ENCODE measurements at regions not wholly inside any gene's neighbourhood (a gene's known extent, or its start where the extent isn't known, plus 50 kb on each side); places are given as distances from the start of the nearest gene placed in this dataset.

DNA sequence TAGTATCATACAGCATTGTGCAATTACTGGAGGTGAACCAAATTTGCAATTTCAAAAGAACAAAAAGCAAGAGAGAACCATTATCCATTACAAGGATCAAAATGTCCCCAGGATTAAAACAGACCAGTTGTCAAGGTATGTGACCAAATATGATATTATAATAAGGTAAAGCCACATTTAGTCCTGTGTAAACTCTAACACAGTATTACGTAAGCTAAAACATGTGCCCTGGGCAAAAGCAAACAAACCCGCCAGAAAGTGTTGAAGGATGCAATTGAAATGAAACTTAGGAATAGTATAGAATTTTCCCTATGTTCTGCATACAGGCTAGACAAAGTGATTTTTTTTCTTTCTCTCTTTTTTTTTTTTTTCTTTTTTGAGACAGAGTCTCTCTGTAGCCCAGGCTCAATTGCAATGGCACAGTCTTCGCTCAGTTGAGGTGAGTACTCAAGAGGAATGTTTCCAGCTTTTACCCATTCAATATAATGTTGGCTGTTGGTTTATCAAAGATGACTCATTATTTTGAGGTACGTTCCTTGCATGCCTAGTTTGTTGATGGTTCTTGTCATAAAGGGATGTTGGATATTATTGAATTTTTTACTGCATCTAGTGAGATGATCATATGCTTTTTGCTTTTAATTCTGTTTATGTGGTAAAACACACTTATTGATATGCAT is 137.1 kb upstream of the FOXG1 start:
- no peak for FAIRE-seq
- no peak overlapping the region for H3K9ac ChIP-seq (ENCODE audit: control insufficient read depth, extremely low read depth, insufficient read depth, low read length)
- dilution Hi-C loops (cut with MboI; ENCODE audit: extremely low pct_ligation_motif_present, low sequenced_read_pairs): no loop called here

DNA sequence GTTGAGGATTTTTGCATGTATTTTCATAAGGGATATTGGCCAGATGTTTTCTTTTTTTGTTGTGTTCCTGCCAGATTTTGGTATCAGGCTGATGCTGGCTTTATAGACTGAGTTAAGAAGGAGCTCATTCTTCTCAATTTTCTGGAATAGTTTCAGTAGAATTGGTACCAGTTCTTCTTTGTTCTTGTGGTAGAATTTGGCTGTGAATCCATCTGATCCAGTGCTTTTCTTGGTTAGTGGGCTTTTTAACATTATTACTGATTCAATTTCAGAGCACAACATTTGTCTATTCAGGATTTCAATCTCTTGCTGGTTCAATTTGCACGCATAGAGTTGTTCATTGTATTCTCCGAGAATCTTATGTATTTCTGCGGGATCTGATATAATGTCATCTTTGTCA is 136.5 kb upstream of the FOXG1 start:
- Histone ChIP-seq H3K4me2 (ENCODE audit: control insufficient read depth, extremely low read depth, insufficient read depth, low read depth, low read length) (no peak overlapping the region), H2AFZ (ENCODE audit: control insufficient read depth, low read length) (no peak overlapping the region), H3K9ac (ENCODE audit: control insufficient read depth, extremely low read depth, insufficient read depth, low read length) (no peak overlapping the region), H4K20me1 (ENCODE audit: control insufficient read depth, extremely low read depth, insufficient read depth, low read length) (no peaks in the 10 kb centered on the region), H3K79me2 (ENCODE audit: control insufficient read depth, insufficient read depth, low read length) (no peaks in the 10 kb centered on the region), H3K9me3 (ENCODE audit: control insufficient read depth, low read depth, low read length) (no peaks in the 10 kb centered on the region), H3K27me3 (ENCODE audit: control insufficient read depth, extremely low read depth, insufficient read depth, low read length) (no peaks in the 10 kb centered on the region), H3K9me1 (ENCODE audit: control insufficient read depth, extremely low read depth, insufficient read depth, low read length) (no peaks in the 10 kb centered on the region), H3K4me1 (ENCODE audit: control insufficient read depth, extremely low read depth, insufficient read depth, low read length) (no peaks in the 10 kb centered on the region), H3K4me3 (ENCODE audit: control insufficient read depth in 2 of 3, extremely low read depth in 1 of 3, insufficient read depth in 2 of 3, low read depth in 1 of 3, low read length in 3 of 3) (no peak overlapping the region), H3K27ac (ENCODE audit: control insufficient read depth, insufficient read depth, low read length) (no peak overlapping the region), H3K36me3 (ENCODE audit: control insufficient read depth in 2 of 2, extremely low read depth in 1 of 2, insufficient read depth in 2 of 2, low read length in 2 of 2) (no peaks in the 10 kb centered on the region)
- dilution Hi-C loops (cut with MboI; ENCODE audit: extremely low pct_ligation_motif_present, low sequenced_read_pairs): no loop called here
- FAIRE-seq (no peak), DNase-seq (ENCODE audit: low read depth, low spot score) (no peak)
- TF ChIP-seq EZH2 (IDR thresholded peaks at IDR 0.05; ENCODE audit: low read length): no peak
- TF ChIP-seq, protein P1, sequence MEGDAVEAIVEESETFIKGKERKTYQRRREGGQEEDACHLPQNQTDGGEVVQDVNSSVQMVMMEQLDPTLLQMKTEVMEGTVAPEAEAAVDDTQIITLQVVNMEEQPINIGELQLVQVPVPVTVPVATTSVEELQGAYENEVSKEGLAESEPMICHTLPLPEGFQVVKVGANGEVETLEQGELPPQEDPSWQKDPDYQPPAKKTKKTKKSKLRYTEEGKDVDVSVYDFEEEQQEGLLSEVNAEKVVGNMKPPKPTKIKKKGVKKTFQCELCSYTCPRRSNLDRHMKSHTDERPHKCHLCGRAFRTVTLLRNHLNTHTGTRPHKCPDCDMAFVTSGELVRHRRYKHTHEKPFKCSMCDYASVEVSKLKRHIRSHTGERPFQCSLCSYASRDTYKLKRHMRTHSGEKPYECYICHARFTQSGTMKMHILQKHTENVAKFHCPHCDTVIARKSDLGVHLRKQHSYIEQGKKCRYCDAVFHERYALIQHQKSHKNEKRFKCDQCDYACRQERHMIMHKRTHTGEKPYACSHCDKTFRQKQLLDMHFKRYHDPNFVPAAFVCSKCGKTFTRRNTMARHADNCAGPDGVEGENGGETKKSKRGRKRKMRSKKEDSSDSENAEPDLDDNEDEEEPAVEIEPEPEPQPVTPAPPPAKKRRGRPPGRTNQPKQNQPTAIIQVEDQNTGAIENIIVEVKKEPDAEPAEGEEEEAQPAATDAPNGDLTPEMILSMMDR (optimal IDR thresholded peaks at IDR 0.05 in 1 of 3, IDR thresholded peaks at IDR 0.05 in 1 of 3, conservative IDR thresholded peaks at IDR 0.05 in 1 of 3; ENCODE audit: extremely low read depth in 1 of 3, insufficient read depth in 2 of 3, low read length in 3 of 3): no peak

More for the DNA sequence above, 137.1 kb upstream of the FOXG1 start:
- Histone ChIP-seq H4K20me1 (ENCODE audit: control insufficient read depth, extremely low read depth, insufficient read depth, low read length) (no peaks in the 10 kb centered on the region), H3K79me2 (ENCODE audit: control insufficient read depth, insufficient read depth, low read length) (no peaks in the 10 kb centered on the region), H3K27ac (ENCODE audit: control insufficient read depth, insufficient read depth, low read length) (no peak overlapping the region), H3K9me1 (ENCODE audit: control insufficient read depth, extremely low read depth, insufficient read depth, low read length) (no peaks in the 10 kb centered on the region), H2AFZ (ENCODE audit: control insufficient read depth, low read length) (no peak overlapping the region), H3K27me3 (ENCODE audit: control insufficient read depth, extremely low read depth, insufficient read depth, low read length) (no peaks in the 10 kb centered on the region), H3K4me2 (ENCODE audit: control insufficient read depth, extremely low read depth, insufficient read depth, low read depth, low read length) (no peak overlapping the region), H3K4me3 (ENCODE audit: control insufficient read depth in 2 of 3, extremely low read depth in 1 of 3, insufficient read depth in 2 of 3, low read depth in 1 of 3, low read length in 3 of 3) (no peak overlapping the region), H3K4me1 (ENCODE audit: control insufficient read depth, extremely low read depth, insufficient read depth, low read length) (no peaks in the 10 kb centered on the region), H3K36me3 (ENCODE audit: control insufficient read depth in 2 of 2, extremely low read depth in 1 of 2, insufficient read depth in 2 of 2, low read length in 2 of 2) (no peaks in the 10 kb centered on the region), H3K9me3 (ENCODE audit: control insufficient read depth, low read depth, low read length) (no peaks in the 10 kb centered on the region)
- TF ChIP-seq, protein P1 (optimal IDR thresholded peaks at IDR 0.05 in 1 of 3, IDR thresholded peaks at IDR 0.05 in 1 of 3, conservative IDR thresholded peaks at IDR 0.05 in 1 of 3; ENCODE audit: extremely low read depth in 1 of 3, insufficient read depth in 2 of 3, low read length in 3 of 3): no peak
- DNase-seq (ENCODE audit: low read depth, low spot score): no peak

All from keratinocyte (primary cell).